Activated CD8-positive, alpha-beta memory T cell treated with anti-CD3 and anti-CD28 coated beads, Interleukin-2, amount 50 U/mL, for 24 hours (primary cell): ENCODE measurements at regions not wholly inside any gene's neighbourhood (a gene's known extent, or its start where the extent isn't known, plus 50 kb on each side); places are given as distances from the start of the nearest gene placed in this dataset.

Experiments
- DNase-seq: peaks from one replicate; pipeline ENCODE4 v3.0.0-alpha.2; 2020; ENCODE audit errors: extremely low read depth

- no peak for DNase-seq
Observed at GRCh38 chr9:28014212-28014611, 440.9 kb upstream of the C9orf72 start.

- DNase-seq: no peak
Observed at GRCh38 chr9:28024676-28025075, 451.4 kb upstream of the C9orf72 start.

GRCh38 chr9:28025186-28025585, 451.9 kb upstream of the C9orf72 start:
- no peak for DNase-seq

GRCh38 chr9:28031521-28032267, 458.4 kb upstream of the C9orf72 start:
- no peak for DNase-seq

GRCh38 chr9:28032268-28032590, 458.9 kb upstream of the C9orf72 start:
- no peak for DNase-seq

GRCh38 chr9:28034242-28034641, 461.0 kb upstream of the C9orf72 start:
- no peak for DNase-seq

- DNase-seq: no peak
Observed at GRCh38 chr9:28037968-28038367, 464.7 kb upstream of the C9orf72 start.

- no peak for DNase-seq
Observed at GRCh38 chr9:28045051-28045450, 471.8 kb upstream of the C9orf72 start.

- DNase-seq: no peak
Observed at GRCh38 chr9:28050046-28050445, 476.8 kb upstream of the C9orf72 start.

- no peak for DNase-seq
Observed at GRCh38 chr9:28050941-28051340, 477.7 kb upstream of the C9orf72 start.

GRCh38 chr9:28051559-28052503, 478.6 kb upstream of the C9orf72 start:
- no peak for DNase-seq

GRCh38 chr9:28053096-28053777, 480.0 kb upstream of the C9orf72 start:
- DNase-seq: no peak

GRCh38 chr9:28056006-28056405, 482.7 kb upstream of the C9orf72 start:
- no peak for DNase-seq

- no peak for DNase-seq
Observed at GRCh38 chr9:28056466-28056865, 483.2 kb upstream of the C9orf72 start.

- no peak for DNase-seq
Observed at GRCh38 chr9:28059192-28059591, 485.9 kb upstream of the C9orf72 start.

GRCh38 chr9:28064241-28064815, 491.0 kb upstream of the C9orf72 start:
- no peak for DNase-seq

- no peak for DNase-seq
Observed at GRCh38 chr9:28073270-28073669, 500.0 kb upstream of the C9orf72 start.

- no peak for DNase-seq
Observed at GRCh38 chr9:28079677-28080076, 506.4 kb upstream of the C9orf72 start.

GRCh38 chr9:28082671-28083070, 509.4 kb upstream of the C9orf72 start:
- DNase-seq: no peak

- no peak for DNase-seq
Observed at GRCh38 chr9:28086881-28087280, 513.6 kb upstream of the C9orf72 start.

- no peak for DNase-seq
Observed at GRCh38 chr9:28092981-28093936, 520.0 kb upstream of the C9orf72 start.
